GM21367 (cell line): ENCODE measurements at regions not wholly inside any gene's neighbourhood (a gene's known extent, or its start where the extent isn't known, plus 50 kb on each side); places are given as distances from the start of the nearest gene placed in this dataset.

ENCODE experiments used
- ATAC-seq: cut with Tn5 transposase; IDR thresholded peaks from one replicate; pipeline ENCODE4 v1.9.1; 2021; ENCODE audit not compliant: unreplicated experiment

- ATAC-seq, result no peak
Observed at GRCh38 chr11:122248131-122248530, 132.1 kb upstream of the BLID start.

GRCh38 chr11:122246874-122247273, 130.9 kb upstream of the BLID start:
- no peak for ATAC-seq

GRCh38 chr11:122242731-122243130, 126.7 kb upstream of the BLID start:
- no peak for ATAC-seq

- ATAC-seq, result no peak
Observed at GRCh38 chr11:122241566-122241965, 125.6 kb upstream of the BLID start.

- no peak for ATAC-seq
Observed at GRCh38 chr11:122240638-122241037, 124.6 kb upstream of the BLID start.

- no peak for ATAC-seq
Observed at GRCh38 chr11:122235615-122236014, 119.6 kb upstream of the BLID start.

GRCh38 chr11:122234780-122235179, 118.8 kb upstream of the BLID start:
- no peak for ATAC-seq

- no peak for ATAC-seq
Observed at GRCh38 chr11:122234257-122234656, 118.2 kb upstream of the BLID start.

GRCh38 chr11:122232985-122233384, 117.0 kb upstream of the BLID start:
- no peak for ATAC-seq

GRCh38 chr11:122230385-122230755, 114.4 kb upstream of the BLID start:
- no peak for ATAC-seq

GRCh38 chr11:122229481-122230384, 113.7 kb upstream of the BLID start:
- no peak for ATAC-seq

- ATAC-seq, result no peak
Observed at GRCh38 chr11:122229078-122229477, 113.1 kb upstream of the BLID start.

GRCh38 chr11:122226810-122227379, 110.9 kb upstream of the BLID start:
- ATAC-seq, result no peak

- no peak for ATAC-seq
Observed at GRCh38 chr11:122224867-122225266, 108.9 kb upstream of the BLID start.

- ATAC-seq, result no peak
Observed at GRCh38 chr11:122220321-122220720, 104.3 kb upstream of the BLID start.

GRCh38 chr11:122219791-122220190, 103.8 kb upstream of the BLID start:
- ATAC-seq, result no peak

- peak; percentile 92 for ATAC-seq
Observed at GRCh38 chr11:122215244-122215992, 99.4 kb upstream of the BLID start.

GRCh38 chr11:122214567-122214966, 98.6 kb upstream of the BLID start:
- ATAC-seq, result no peak

- no peak for ATAC-seq
Observed at GRCh38 chr11:122214080-122214479, 98.1 kb upstream of the BLID start.

GRCh38 chr11:122213171-122213570, 97.2 kb upstream of the BLID start:
- no peak for ATAC-seq

GRCh38 chr11:122210367-122210997, 94.5 kb upstream of the BLID start:
- no peak for ATAC-seq
